HG03575 (cell line): ENCODE measurements at regions not wholly inside any gene's neighbourhood (a gene's known extent, or its start where the extent isn't known, plus 50 kb on each side); places are given as distances from the start of the nearest gene placed in this dataset.

Experiments
- ATAC-seq: cut with Tn5 transposase; IDR thresholded peaks from one replicate; pipeline ENCODE4 v1.9.1; 2021; ENCODE audit not compliant: unreplicated experiment, insufficient number of reproducible peaks, low FRiP score; ENCODE audit errors: extremely low read depth

GRCh38 chr7:115722302-115722977 lies 308.1 kb downstream of the TFEC start:
- ATAC-seq, result no peak

DNA sequence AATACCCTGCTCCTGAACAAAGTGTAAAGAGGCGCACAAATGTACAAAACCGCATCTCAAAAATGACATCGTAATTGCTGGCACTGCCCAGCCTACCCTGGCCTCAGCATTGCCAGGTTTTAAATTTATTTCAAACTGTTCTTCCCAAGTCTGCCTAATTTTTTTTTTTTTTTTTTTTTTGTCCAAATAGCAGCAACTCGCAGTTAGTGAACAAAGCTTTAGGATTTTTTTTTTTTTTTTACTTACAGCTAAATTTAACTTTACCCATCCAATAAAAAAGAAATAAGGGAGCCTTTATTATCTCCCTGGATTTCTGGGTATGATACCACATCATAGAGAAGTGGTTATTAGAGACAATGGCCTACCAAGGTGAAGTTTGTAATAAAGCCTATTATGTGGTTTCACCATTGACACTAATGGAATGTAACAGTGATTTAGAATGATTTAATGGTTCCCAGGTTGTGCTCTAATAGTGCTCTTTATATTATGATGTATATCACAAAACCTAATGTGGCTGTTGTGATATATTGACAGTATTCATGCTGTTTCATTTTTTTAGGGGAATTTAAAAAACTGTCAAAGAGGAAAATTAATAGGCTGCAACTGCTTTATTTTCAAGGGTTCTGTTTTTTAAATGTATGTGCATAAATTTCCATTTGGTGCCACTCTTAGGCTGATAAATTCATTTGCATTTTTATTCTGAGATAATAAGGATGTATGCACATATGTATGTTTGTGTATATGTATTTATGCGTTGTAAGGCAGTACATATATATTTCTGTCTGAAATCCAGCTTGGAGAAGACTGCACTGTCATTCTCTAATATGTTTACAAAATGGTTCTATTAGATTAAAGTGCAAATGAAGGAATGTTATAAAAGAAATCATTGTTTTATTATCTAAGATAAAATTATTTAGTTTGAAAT lies 309.0 kb downstream of the TFEC start:
- ATAC-seq, result no peak

GRCh38 chr7:115719963-115720362 lies 310.6 kb downstream of the TFEC start:
- no peak for ATAC-seq

DNA sequence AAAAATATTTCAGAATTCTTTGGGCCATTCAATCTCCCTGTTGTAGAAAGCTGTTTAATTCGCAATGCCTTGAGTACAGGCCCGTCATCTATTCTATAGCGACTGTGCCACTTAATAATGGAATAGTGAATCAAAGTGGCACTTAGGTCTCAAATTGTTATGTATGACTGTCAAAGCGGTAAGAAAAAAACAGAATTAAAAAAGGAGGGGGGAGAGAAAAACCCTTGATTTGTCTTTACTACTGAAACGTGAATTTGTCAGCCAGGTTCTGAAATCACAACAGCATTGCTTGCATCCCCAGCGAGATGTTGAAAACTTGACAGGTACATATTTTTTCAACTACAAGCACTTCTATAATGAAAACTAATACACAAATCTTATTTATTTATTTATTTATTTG lies 320.9 kb downstream of the TFEC start:
- ATAC-seq, result no peak

DNA sequence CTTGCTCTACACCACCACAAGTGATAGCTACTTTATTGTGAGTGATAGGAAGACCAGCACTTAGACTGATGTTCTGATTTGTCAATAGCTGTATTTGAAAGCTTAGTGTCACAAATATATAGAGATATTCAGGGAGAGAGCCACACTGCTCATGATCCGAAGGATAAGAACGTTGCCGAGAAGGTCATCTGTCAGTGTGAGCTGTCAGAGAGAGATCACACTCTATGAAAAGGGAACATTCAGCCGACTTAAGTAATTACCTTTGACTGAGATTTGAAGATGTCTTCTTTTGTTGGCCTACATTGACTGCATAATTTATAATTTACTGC lies 322.6 kb downstream of the TFEC start:
- ATAC-seq, result no peak

GRCh38 chr7:115707258-115708012 lies 323.1 kb downstream of the TFEC start:
- no peak for ATAC-seq

DNA sequence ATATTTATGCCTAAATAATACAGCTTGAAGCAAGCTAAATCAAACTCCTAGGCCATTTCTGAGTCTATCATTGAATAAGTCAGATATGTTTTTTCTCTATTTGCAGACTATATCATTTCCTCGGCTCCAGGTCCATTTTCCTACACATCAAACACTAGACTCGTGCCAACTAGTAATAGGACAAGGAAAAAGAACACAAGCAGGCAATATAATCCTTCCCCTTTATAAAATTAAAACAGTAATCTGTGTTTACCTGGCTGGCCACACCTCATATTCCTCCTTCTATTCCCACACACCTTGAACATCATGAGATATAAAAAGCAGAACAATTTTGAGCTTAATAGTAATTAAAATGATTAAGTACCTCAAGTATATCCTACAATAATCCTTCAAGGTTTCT lies 325.7 kb downstream of the TFEC start:
- no peak for ATAC-seq

- ATAC-seq, result no peak
Measured at GRCh38 chr7:115701141-115701540, 329.4 kb downstream of the TFEC start.

- ATAC-seq, result no peak
Measured at GRCh38 chr7:115694424-115694823, 336.1 kb downstream of the TFEC start.

GRCh38 chr7:115693779-115694178 lies 336.8 kb downstream of the TFEC start:
- ATAC-seq, result no peak

DNA sequence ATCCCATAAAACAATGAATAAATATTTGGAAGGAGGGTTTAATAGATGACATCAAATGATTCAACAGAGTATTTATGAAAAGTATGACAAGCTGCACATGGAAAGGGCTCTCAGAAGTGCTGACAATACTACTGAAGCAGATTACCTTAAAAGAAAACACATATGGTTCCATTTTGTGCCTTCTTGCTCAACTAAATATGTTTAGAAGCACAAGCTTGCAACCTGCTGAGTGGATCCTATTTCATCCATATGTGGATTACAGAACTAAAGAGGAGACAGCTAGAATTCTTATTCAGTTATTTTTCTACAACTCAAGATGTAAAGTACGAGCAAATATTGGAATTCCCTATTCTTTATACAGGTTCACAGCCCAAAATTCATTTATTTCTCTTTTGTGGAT lies 340.6 kb downstream of the TFEC start:
- ATAC-seq, result no peak

- no peak for ATAC-seq
Measured at GRCh38 chr7:115683093-115683492, 347.5 kb downstream of the TFEC start.

- ATAC-seq, result no peak
Measured at GRCh38 chr7:115682507-115682906, 348.1 kb downstream of the TFEC start.

- no peak for ATAC-seq
Measured at GRCh38 chr7:115680921-115681320, 349.6 kb downstream of the TFEC start.

GRCh38 chr7:115679976-115680375 lies 350.6 kb downstream of the TFEC start:
- no peak for ATAC-seq

- no peak for ATAC-seq
Measured at GRCh38 chr7:115679423-115679822, 351.1 kb downstream of the TFEC start.

- no peak for ATAC-seq
Measured at GRCh38 chr7:115678086-115678982, 352.2 kb downstream of the TFEC start.

GRCh38 chr7:115676707-115677106 lies 353.9 kb downstream of the TFEC start:
- ATAC-seq, result no peak

DNA sequence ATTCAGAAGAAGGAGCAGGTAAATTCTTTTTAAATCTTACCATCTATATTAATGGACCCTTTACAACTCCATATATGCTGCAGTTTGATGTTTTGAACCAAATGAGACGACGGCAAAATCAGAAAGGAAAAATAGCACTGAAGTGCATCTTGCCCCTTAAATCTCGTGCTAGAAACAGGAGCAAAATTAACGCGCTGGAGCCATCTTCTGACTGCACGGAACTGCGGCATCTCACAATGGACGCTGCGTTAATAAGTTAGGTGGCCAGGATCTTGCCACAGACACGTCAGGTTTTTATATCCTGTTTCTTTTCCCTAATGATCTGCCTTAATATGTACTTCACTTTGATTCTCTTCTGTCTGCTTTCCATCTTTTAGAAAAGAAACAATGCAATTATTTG lies 354.5 kb downstream of the TFEC start:
- ATAC-seq, result no peak
